GM12878 (cell line): ENCODE measurements at regions not wholly inside any gene's neighbourhood (a gene's known extent, or its start where the extent isn't known, plus 50 kb on each side); places are given as distances from the start of the nearest gene placed in this dataset.

Source experiments
- EP300 ChIP-seq, 2 experiments: fragments of 150-350 bp in 1 of 2; IDR thresholded peaks; 2 replicates each; pipeline ENCODE4 v1.6.1; 2011 to 2012; ENCODE audit warnings: low read depth in 2 of 2, low read length in 2 of 2, borderline replicate concordance in 1 of 2, improper control_type of control experiment in 1 of 2, inconsistent platforms in 1 of 2; ENCODE audit not compliant: control insufficient read depth in 1 of 2
- KDM1A ChIP-seq: fragments of 200-600 bp; sonication (generic); IDR thresholded peaks from 2 replicates; pipeline ENCODE4 v1.6.1; 2016; ENCODE audit warnings: borderline replicate concordance
- TF ChIP-seq, protein P1 (sequence below), 3 experiments: IDR thresholded peaks in 2 of 3; conservative IDR thresholded peaks in 1 of 3; 2 replicates each; pipeline ENCODE4 v1.5.1; 2011; ENCODE audit warnings: low read depth in 3 of 3, low read length in 3 of 3, mild to moderate bottlenecking in 3 of 3, control low read depth in 2 of 3, moderate library complexity in 2 of 3, inconsistent platforms in 1 of 3, mixed read lengths in 1 of 3; ENCODE audit not compliant: control insufficient read depth in 2 of 3, insufficient read depth in 1 of 3; ENCODE audit errors: extremely low read depth in 1 of 3

DNA sequence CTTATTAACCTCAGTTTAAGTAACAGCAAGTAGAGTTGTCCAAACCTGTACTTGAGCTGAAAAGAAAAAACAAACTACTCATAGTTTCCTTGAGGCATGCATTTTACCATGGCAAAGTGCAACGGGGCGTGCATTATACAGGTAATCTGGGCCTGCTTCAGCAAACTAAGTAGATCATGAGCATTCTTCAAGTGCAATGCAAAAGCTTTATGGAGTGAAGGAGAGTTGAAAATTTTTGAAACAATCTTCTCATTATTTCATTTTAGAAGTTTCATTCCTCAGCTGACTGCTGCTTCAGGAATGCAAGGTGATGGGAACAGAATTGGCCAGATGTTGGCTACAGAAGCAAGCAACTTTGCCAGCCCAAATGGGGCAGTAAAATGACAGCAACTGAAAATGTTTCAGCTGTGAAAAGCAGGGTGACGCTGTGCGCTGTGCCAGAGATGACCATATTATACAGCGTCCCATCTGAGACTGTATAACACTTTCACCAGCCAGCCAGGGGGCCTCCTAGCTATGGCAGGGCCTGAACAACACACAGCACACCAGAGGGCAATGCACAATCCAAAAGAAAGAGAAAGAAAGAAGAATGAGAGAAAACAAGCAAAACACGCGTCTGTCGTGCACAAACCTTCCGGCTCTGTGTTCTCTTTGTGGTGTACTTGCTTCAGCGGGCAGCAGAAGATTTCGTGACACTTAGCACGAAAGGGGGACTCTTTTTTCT is 145.5 kb upstream of the FGF13 start:
- TF ChIP-seq EP300 (IDR thresholded peaks at IDR 0.05; ENCODE audit: borderline replicate concordance in 1 of 2, control insufficient read depth in 1 of 2, low read depth in 2 of 2, low read length in 2 of 2) = no peak
- TF ChIP-seq, protein P1, sequence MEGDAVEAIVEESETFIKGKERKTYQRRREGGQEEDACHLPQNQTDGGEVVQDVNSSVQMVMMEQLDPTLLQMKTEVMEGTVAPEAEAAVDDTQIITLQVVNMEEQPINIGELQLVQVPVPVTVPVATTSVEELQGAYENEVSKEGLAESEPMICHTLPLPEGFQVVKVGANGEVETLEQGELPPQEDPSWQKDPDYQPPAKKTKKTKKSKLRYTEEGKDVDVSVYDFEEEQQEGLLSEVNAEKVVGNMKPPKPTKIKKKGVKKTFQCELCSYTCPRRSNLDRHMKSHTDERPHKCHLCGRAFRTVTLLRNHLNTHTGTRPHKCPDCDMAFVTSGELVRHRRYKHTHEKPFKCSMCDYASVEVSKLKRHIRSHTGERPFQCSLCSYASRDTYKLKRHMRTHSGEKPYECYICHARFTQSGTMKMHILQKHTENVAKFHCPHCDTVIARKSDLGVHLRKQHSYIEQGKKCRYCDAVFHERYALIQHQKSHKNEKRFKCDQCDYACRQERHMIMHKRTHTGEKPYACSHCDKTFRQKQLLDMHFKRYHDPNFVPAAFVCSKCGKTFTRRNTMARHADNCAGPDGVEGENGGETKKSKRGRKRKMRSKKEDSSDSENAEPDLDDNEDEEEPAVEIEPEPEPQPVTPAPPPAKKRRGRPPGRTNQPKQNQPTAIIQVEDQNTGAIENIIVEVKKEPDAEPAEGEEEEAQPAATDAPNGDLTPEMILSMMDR (IDR thresholded peaks at IDR 0.05 in 2 of 3, conservative IDR thresholded peaks at IDR 0.05 in 1 of 3; ENCODE audit: control insufficient read depth in 2 of 3, extremely low read depth in 1 of 3, insufficient read depth in 1 of 3, low read depth in 3 of 3, low read length in 3 of 3) = no peak
- no peak for TF ChIP-seq KDM1A
